ENCODE measurements at regions not wholly inside any gene's neighbourhood (a gene's known extent, or its start where the extent isn't known, plus 50 kb on each side); places are given as distances from the start of the nearest gene placed in this dataset.

DNA sequence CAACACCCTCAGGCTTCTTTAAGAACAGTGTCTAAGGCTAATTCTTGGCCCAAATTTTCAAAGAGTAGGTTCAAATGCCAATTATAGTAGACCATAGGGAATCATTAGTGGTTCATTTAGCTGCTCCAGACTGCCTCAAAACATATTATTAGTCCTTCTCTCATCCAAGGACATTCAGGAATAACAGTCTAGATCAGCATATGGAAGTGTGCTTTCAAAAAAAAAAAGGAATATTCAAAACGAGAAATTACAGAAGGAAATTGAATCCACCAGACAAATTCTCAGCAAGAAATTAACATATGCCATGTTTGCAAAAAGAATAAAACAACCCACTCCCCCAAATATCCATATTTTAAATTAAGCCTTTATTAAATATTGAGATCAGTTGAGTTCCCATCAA is 293.1 kb downstream of the SMARCA1 start:
- no peak for TF ChIP-seq CTCF (IDR thresholded peaks at IDR 0.05)
- no peak overlapping the region for H3K9ac ChIP-seq
- H3K4me3 ChIP-seq (ENCODE audit: low read depth, low read length): no peak overlapping the region
- H3K9me3 ChIP-seq (ENCODE audit: control insufficient read depth, low read length): no peaks in the 10 kb centered on the region
- H2AFZ ChIP-seq: no peak overlapping the region
- no peaks in the 10 kb centered on the region for H3K27me3 ChIP-seq (ENCODE audit: control insufficient read depth, insufficient read depth, low read length)
- H3K4me1 ChIP-seq: no peaks in the 10 kb centered on the region
- H3K79me2 ChIP-seq: no peaks in the 10 kb centered on the region
- no peaks in the 10 kb centered on the region for H3K36me3 ChIP-seq (ENCODE audit: control insufficient read depth, insufficient read depth, low read length)
- no peak overlapping the region for H3K27ac ChIP-seq
- no peak overlapping the region for H3K4me2 ChIP-seq (ENCODE audit: low read length)

DNA sequence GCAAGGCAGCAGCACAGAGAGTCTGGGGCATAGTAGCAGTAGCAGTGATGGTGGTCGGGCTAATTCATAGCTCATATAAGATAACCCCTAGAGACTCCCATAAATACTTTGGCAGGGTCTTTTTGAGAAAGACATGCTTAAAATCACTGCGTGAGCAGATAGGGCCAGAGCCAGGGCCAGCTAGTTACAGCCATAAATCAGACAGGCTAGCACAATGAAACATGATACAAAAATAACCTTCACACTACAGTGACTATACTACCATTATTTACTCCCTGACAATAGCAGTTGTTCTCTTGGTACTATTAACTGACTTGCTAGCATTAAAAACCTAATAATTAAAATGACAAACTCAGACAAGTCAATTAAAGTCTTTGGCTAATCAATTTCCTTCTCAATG is 295.9 kb downstream of the SMARCA1 start:
- Histone ChIP-seq H3K9ac (no peak overlapping the region), H3K4me3 (ENCODE audit: low read depth, low read length) (no peak overlapping the region), H3K27me3 (ENCODE audit: control insufficient read depth, insufficient read depth, low read length) (no peaks in the 10 kb centered on the region), H2AFZ (no peak overlapping the region), H3K4me1 (no peaks in the 10 kb centered on the region), H3K9me3 (ENCODE audit: control insufficient read depth, low read length) (no peaks in the 10 kb centered on the region), H3K36me3 (ENCODE audit: control insufficient read depth, insufficient read depth, low read length) (no peaks in the 10 kb centered on the region), H3K79me2 (no peaks in the 10 kb centered on the region), H3K4me2 (ENCODE audit: low read length) (no peak overlapping the region), H3K27ac (no peak overlapping the region)
- TF ChIP-seq CTCF (IDR thresholded peaks at IDR 0.05): no peak

DNA sequence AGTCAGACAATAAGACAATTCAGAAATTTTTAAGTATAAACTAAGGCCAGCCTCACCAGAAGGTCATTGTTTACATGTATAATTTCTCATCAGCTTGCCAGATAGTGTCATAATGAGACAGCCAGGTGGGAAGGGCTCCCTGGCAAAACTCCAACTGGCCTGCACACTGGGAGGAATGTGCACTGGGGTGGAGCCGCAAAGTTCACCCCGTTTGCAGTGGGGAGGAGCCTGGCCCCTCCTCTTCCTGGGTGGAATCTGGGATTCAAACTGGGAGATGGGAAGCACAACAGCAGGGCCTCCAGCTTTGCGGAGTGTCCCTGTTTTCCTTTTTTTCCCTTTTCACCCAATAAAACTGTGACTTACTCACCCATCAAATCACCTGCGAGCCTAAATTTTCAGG is 329.9 kb downstream of the SMARCA1 start:
- H3K9ac ChIP-seq: no peak overlapping the region
- H3K4me2 ChIP-seq (ENCODE audit: low read length): no peak overlapping the region
- no peaks in the 10 kb centered on the region for H3K4me1 ChIP-seq
- H3K27ac ChIP-seq: no peak overlapping the region
- H3K79me2 ChIP-seq: no peaks in the 10 kb centered on the region
- TF ChIP-seq CTCF (IDR thresholded peaks at IDR 0.05): no peak
- no peaks in the 10 kb centered on the region for H3K9me3 ChIP-seq (ENCODE audit: control insufficient read depth, low read length)
- no peaks in the 10 kb centered on the region for H3K27me3 ChIP-seq (ENCODE audit: control insufficient read depth, insufficient read depth, low read length)
- H3K36me3 ChIP-seq (ENCODE audit: control insufficient read depth, insufficient read depth, low read length): no peaks in the 10 kb centered on the region
- H2AFZ ChIP-seq: no peak overlapping the region
- no peak overlapping the region for H3K4me3 ChIP-seq (ENCODE audit: low read depth, low read length)

DNA sequence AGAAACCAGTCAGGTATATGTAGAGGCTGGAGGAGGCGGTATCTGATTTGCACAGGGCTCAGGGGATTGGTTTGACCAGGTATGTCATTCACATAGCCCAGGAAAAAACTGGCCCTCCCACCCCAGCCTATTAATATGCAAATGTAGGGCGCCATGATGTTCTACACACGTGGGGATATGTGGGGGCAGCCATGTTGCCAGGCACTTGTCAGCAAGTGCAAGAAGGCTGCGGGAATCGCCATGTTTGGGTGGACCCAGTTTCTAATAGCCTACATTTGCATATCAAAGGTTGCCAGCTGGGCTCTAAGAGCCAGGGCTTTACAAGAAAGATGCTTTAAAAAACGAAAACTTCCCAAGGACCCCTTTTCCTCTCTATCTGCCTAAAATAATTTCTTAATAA is 335.1 kb downstream of the SMARCA1 start:
- Histone ChIP-seq H3K27ac (no peak overlapping the region), H3K4me1 (no peaks in the 10 kb centered on the region), H3K9ac (no peak overlapping the region), H2AFZ (no peak overlapping the region), H3K36me3 (ENCODE audit: control insufficient read depth, insufficient read depth, low read length) (no peaks in the 10 kb centered on the region), H3K4me2 (ENCODE audit: low read length) (no peak overlapping the region), H3K4me3 (ENCODE audit: low read depth, low read length) (no peak overlapping the region), H3K27me3 (ENCODE audit: control insufficient read depth, insufficient read depth, low read length) (no peaks in the 10 kb centered on the region), H3K9me3 (ENCODE audit: control insufficient read depth, low read length) (no peaks in the 10 kb centered on the region), H3K79me2 (no peaks in the 10 kb centered on the region)
- no peak for TF ChIP-seq CTCF (IDR thresholded peaks at IDR 0.05)

DNA sequence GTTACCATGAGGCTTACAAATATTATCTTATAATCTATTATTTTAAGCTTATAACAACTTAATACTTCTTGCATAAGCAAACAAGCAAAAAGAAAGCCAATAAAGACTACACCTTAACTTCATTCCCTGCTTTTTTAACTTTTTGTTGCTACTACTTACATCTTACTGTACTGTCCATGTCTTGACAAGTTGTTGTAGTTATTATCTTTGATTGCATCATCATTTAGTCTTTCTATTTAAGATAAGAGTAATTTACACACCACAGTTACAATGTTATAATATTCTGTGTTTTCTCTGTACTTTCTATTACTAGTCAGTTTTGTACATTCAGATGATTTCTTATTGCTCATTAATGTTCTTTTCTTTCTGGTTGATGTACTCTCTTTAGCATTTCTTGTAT is 346.6 kb downstream of the SMARCA1 start:
- Histone ChIP-seq H3K79me2 (no peaks in the 10 kb centered on the region), H3K9me3 (ENCODE audit: control insufficient read depth, low read length) (no peaks in the 10 kb centered on the region)
- no peak for TF ChIP-seq CTCF (IDR thresholded peaks at IDR 0.05)

More for the DNA sequence above, 346.6 kb downstream of the SMARCA1 start:
- H3K4me2 ChIP-seq (ENCODE audit: low read length): no peak overlapping the region
- H3K4me1 ChIP-seq: no peaks in the 10 kb centered on the region
- no peak overlapping the region for H3K9ac ChIP-seq
- no peak overlapping the region for H3K4me3 ChIP-seq (ENCODE audit: low read depth, low read length)
- H3K27me3 ChIP-seq (ENCODE audit: control insufficient read depth, insufficient read depth, low read length): no peaks in the 10 kb centered on the region
- H3K27ac ChIP-seq: no peak overlapping the region
- H3K36me3 ChIP-seq (ENCODE audit: control insufficient read depth, insufficient read depth, low read length): no peaks in the 10 kb centered on the region
- H2AFZ ChIP-seq: no peak overlapping the region

Measured in parathyroid adenoma (tissue), 2 donors.